ENCODE measurements at regions not wholly inside any gene's neighbourhood (a gene's known extent, or its start where the extent isn't known, plus 50 kb on each side); places are given as distances from the start of the nearest gene placed in this dataset.

- no peak for TF ChIP-seq CTCF (IDR thresholded peaks at IDR 0.05)
- no peak for TF ChIP-seq POLR2A (IDR thresholded peaks at IDR 0.05)
These were observed 268.5 kb downstream of the CBLN1 start for GRCh38 chr16:49012961-49013726.

All from uterus (tissue), 2 donors.